ENCODE measurements at regions not wholly inside any gene's neighbourhood (a gene's known extent, or its start where the extent isn't known, plus 50 kb on each side); places are given as distances from the start of the nearest gene placed in this dataset.

DNA sequence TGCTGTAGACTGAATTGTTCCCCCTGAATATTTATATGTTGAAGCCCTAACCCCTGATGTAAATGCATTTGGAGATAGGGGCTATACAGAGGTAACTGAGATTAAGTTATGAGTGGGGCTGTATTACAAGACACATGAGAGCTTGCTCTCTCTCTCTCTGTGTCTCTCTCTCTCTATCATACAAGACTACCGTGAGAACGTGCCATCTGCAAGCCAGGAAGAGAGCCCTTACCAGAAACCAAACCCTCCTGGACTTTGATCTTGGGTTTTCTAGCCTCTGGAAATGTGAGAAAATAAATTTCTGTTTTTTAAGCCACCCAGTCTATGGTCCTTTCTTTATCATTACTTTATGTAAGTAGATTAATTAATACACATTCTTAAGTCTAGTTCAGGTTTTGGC, 249.3 kb upstream of the MAN1A1 start:
- TF ChIP-seq POLR2A (conservative IDR thresholded peaks at IDR 0.05) (no peak), SREBF2 (CRISPR knock-in tag; IDR thresholded peaks at IDR 0.05) (no peak), PTTG1 (tag; IDR thresholded peaks at IDR 0.05; ENCODE audit: low read depth) (no peak), ZBED1 (IDR thresholded peaks at IDR 0.05) (no peak), FOXP4 (CRISPR knock-in tag; IDR thresholded peaks at IDR 0.05; ENCODE audit: borderline replicate concordance) (no peak)
- TF ChIP-seq, protein P1, sequence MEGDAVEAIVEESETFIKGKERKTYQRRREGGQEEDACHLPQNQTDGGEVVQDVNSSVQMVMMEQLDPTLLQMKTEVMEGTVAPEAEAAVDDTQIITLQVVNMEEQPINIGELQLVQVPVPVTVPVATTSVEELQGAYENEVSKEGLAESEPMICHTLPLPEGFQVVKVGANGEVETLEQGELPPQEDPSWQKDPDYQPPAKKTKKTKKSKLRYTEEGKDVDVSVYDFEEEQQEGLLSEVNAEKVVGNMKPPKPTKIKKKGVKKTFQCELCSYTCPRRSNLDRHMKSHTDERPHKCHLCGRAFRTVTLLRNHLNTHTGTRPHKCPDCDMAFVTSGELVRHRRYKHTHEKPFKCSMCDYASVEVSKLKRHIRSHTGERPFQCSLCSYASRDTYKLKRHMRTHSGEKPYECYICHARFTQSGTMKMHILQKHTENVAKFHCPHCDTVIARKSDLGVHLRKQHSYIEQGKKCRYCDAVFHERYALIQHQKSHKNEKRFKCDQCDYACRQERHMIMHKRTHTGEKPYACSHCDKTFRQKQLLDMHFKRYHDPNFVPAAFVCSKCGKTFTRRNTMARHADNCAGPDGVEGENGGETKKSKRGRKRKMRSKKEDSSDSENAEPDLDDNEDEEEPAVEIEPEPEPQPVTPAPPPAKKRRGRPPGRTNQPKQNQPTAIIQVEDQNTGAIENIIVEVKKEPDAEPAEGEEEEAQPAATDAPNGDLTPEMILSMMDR (IDR thresholded peaks at IDR 0.05 in 2 of 3, conservative IDR thresholded peaks at IDR 0.05 in 1 of 3; ENCODE audit: insufficient read depth in 2 of 3, low read depth in 1 of 3, low read length in 3 of 3) = no peak
